Keratinocyte (primary cell): ENCODE measurements at regions not wholly inside any gene's neighbourhood (a gene's known extent, or its start where the extent isn't known, plus 50 kb on each side); places are given as distances from the start of the nearest gene placed in this dataset.

ENCODE experiments used
- DNase-seq: peaks from one replicate; pipeline ENCODE4 v3.0.0-alpha.2; 2011; ENCODE audit warnings: low read depth, missing footprints, low spot score
- FAIRE-seq: peaks from 2 replicates; lab custom pipeline; 2011; peaks lifted over from hg19 to GRCh38; lab: Jason Lieb, UNC
- H2AFZ ChIP-seq: 2 replicates; pipeline ENCODE4 v1.6.0; 2012; ENCODE audit warnings: low read length, control low read depth, inconsistent platforms; ENCODE audit not compliant: control insufficient read depth
- H3K27ac ChIP-seq: 2 replicates; pipeline ENCODE4 v1.5.1; 2011; ENCODE audit warnings: low read length; ENCODE audit not compliant: control insufficient read depth, insufficient read depth
- H3K27me3 ChIP-seq: 3 replicates; pipeline ENCODE4 v1.6.0; 2011; ENCODE audit warnings: low read length; ENCODE audit not compliant: control insufficient read depth, insufficient read depth; ENCODE audit errors: extremely low read depth
- H3K36me3 ChIP-seq, 2 experiments: 2 replicates in 1 of 2; 3 replicates in 1 of 2; pipeline ENCODE4 v1.5.1; 2011; ENCODE audit warnings: low read length in 2 of 2, mild to moderate bottlenecking in 1 of 2; ENCODE audit not compliant: control insufficient read depth in 2 of 2, insufficient read depth in 2 of 2; ENCODE audit errors: extremely low read depth in 1 of 2
- H3K4me1 ChIP-seq: 3 replicates; pipeline ENCODE4 v1.5.1; 2011; ENCODE audit warnings: low read length; ENCODE audit not compliant: control insufficient read depth, insufficient read depth; ENCODE audit errors: extremely low read depth
- H3K4me2 ChIP-seq: 3 replicates; pipeline ENCODE4 v1.6.0; 2011; ENCODE audit warnings: low read depth, low read length; ENCODE audit not compliant: control insufficient read depth, insufficient read depth; ENCODE audit errors: extremely low read depth
- H3K4me3 ChIP-seq, 3 experiments: fragments of 200-600 bp in 1 of 3; sonication (generic) in 1 of 3; 2 replicates in 2 of 3; 3 replicates in 1 of 3; pipeline ENCODE4 v1.5.1; 2011 to 2016; ENCODE audit warnings: low read length in 3 of 3, mild to moderate bottlenecking in 3 of 3, control low read depth in 2 of 3, inconsistent platforms in 1 of 3, low read depth in 1 of 3, mixed read lengths in 1 of 3, mixed run types in 1 of 3, moderate library complexity in 1 of 3; ENCODE audit not compliant: control insufficient read depth in 2 of 3, insufficient read depth in 2 of 3; ENCODE audit errors: extremely low read depth in 1 of 3
- H3K79me2 ChIP-seq: 2 replicates; pipeline ENCODE4 v1.6.0; 2012; ENCODE audit warnings: low read length; ENCODE audit not compliant: control insufficient read depth, insufficient read depth
- H3K9ac ChIP-seq: 3 replicates; pipeline ENCODE4 v1.6.0; 2011; ENCODE audit warnings: low read length; ENCODE audit not compliant: control insufficient read depth, insufficient read depth; ENCODE audit errors: extremely low read depth
- H3K9me1 ChIP-seq: 3 replicates; pipeline ENCODE4 v1.6.0; 2011; ENCODE audit warnings: low read length; ENCODE audit not compliant: control insufficient read depth, insufficient read depth; ENCODE audit errors: extremely low read depth
- H3K9me3 ChIP-seq: 2 replicates; pipeline ENCODE4 v1.5.1; 2012; ENCODE audit warnings: low read depth, low read length; ENCODE audit not compliant: control insufficient read depth
- H4K20me1 ChIP-seq: 3 replicates; pipeline ENCODE4 v1.6.0; 2011; ENCODE audit warnings: low read length; ENCODE audit not compliant: control insufficient read depth, insufficient read depth; ENCODE audit errors: extremely low read depth
- EZH2 ChIP-seq: IDR thresholded peaks from one replicate; pipeline ENCODE4 v1.6.1; 2012; ENCODE audit warnings: inconsistent platforms, mild to moderate bottlenecking, low read length, moderate library complexity
- dilution Hi-C: fragments of 300-500 bp; cut with MboI; formaldehyde crosslinking; loops from one replicate; pipeline ENCODE4 v1.7.0; 2020; ENCODE audit warnings: low sequenced_read_pairs; ENCODE audit not compliant: extremely low pct_ligation_motif_present
- TF ChIP-seq, protein P1 (sequence below), 3 experiments: IDR thresholded peaks in 1 of 3; conservative IDR thresholded peaks in 1 of 3; optimal IDR thresholded peaks in 1 of 3; 2 replicates in 2 of 3; 3 replicates in 1 of 3; pipeline versions ENCODE3 to v1.5.1; 2011; ENCODE audit warnings: low read length in 3 of 3, mild to moderate bottlenecking in 3 of 3, moderate library complexity in 2 of 3, control low read depth in 1 of 3, inconsistent platforms in 1 of 3; ENCODE audit not compliant: insufficient read depth in 2 of 3; ENCODE audit errors: extremely low read depth in 1 of 3

DNA sequence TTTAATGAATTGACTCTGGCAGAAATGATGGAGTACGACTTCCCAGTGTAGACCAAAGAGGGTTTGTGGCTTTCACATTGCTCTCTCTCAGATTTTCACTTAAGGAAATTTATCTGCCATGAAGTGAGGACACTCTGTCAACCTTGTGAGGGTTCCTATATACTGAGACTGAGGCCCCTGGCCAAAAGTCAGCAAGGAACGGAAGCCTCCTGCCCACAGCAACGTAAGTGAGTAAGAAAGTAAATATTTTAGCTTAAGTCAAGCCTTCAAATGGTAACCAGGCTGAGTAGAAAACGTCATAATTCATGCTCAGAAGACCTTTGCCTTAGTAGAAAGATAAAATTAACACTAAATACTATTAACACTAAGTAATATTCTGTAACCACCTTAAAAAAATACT lies 1080.5 kb upstream of the ACVR2A start:
- no peak overlapping the region for H3K9ac ChIP-seq
- no peak overlapping the region for H3K4me2 ChIP-seq
- dilution Hi-C loops = no loop called here
- FAIRE-seq = no peak
- H3K79me2 ChIP-seq = no peaks in the 10 kb centered on the region
- no peaks in the 10 kb centered on the region for H3K9me1 ChIP-seq
- H3K4me3 ChIP-seq = no peak overlapping the region
- no peaks in the 10 kb centered on the region for H4K20me1 ChIP-seq
- H3K27me3 ChIP-seq = no peaks in the 10 kb centered on the region
- no peaks in the 10 kb centered on the region for H3K36me3 ChIP-seq
- no peak overlapping the region for H2AFZ ChIP-seq
- no peak overlapping the region for H3K27ac ChIP-seq
- H3K4me1 ChIP-seq = peaks cover 4% of the 10 kb centered on the region
- TF ChIP-seq EZH2 = no peak
- TF ChIP-seq, protein P1, sequence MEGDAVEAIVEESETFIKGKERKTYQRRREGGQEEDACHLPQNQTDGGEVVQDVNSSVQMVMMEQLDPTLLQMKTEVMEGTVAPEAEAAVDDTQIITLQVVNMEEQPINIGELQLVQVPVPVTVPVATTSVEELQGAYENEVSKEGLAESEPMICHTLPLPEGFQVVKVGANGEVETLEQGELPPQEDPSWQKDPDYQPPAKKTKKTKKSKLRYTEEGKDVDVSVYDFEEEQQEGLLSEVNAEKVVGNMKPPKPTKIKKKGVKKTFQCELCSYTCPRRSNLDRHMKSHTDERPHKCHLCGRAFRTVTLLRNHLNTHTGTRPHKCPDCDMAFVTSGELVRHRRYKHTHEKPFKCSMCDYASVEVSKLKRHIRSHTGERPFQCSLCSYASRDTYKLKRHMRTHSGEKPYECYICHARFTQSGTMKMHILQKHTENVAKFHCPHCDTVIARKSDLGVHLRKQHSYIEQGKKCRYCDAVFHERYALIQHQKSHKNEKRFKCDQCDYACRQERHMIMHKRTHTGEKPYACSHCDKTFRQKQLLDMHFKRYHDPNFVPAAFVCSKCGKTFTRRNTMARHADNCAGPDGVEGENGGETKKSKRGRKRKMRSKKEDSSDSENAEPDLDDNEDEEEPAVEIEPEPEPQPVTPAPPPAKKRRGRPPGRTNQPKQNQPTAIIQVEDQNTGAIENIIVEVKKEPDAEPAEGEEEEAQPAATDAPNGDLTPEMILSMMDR (optimal IDR thresholded peaks at IDR 0.05 in 1 of 3, IDR thresholded peaks at IDR 0.05 in 1 of 3, conservative IDR thresholded peaks at IDR 0.05 in 1 of 3; ENCODE audit: extremely low read depth in 1 of 3, insufficient read depth in 2 of 3, low read length in 3 of 3) = no peak
- no peaks in the 10 kb centered on the region for H3K9me3 ChIP-seq
- DNase-seq = no peak

DNA sequence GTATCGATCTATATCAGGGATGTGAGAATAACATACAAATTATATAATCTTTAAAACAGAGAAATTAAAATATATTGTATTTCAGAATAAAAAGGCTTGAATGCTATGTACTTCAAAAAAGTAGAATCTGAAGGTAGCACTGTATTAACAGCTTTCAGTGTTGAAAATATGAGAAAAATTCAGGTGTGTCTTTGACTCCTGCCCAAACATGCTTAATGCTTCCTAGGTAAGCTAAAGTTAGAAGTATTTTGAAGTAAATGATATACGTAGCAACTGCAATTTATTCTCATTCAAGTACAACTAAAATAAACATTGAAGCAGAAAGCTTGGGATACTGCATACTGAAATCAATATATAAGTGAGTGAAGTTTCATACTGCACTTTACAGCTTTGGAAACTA lies 1082.0 kb upstream of the ACVR2A start:
- Histone ChIP-seq H3K9ac (no peak overlapping the region), H3K9me3 (no peaks in the 10 kb centered on the region), H3K4me2 (peak overlapping the region; percentile 25), H3K27me3 (no peaks in the 10 kb centered on the region), H2AFZ (peak overlapping the region; percentile 80), H3K4me1 (peaks cover 4% of the 10 kb centered on the region), H3K27ac (no peak overlapping the region), H4K20me1 (no peaks in the 10 kb centered on the region), H3K79me2 (no peaks in the 10 kb centered on the region), H3K36me3 (no peaks in the 10 kb centered on the region), H3K9me1 (no peaks in the 10 kb centered on the region), H3K4me3 (no peak overlapping the region)
- FAIRE-seq = peak; percentile 5
- no peak for TF ChIP-seq EZH2
- TF ChIP-seq, protein P1 (optimal IDR thresholded peaks at IDR 0.05 in 1 of 3, IDR thresholded peaks at IDR 0.05 in 1 of 3, conservative IDR thresholded peaks at IDR 0.05 in 1 of 3; ENCODE audit: extremely low read depth in 1 of 3, insufficient read depth in 2 of 3, low read length in 3 of 3) = no peak
- dilution Hi-C loops = no loop called here
- DNase-seq = no peak
